Transverse colon (tissue), 4 donors: ENCODE measurements at regions not wholly inside any gene's neighbourhood (a gene's known extent, or its start where the extent isn't known, plus 50 kb on each side); places are given as distances from the start of the nearest gene placed in this dataset.

Experiments
- CTCF ChIP-seq, 5 experiments: fragments of 200-600 bp in 3 of 5; fragments of 450-650 bp in 2 of 5; sonication (generic) in 3 of 5; IDR thresholded peaks; 1 replicate in 2 of 5; 2 replicates in 3 of 5; pipeline ENCODE4 v1.5.1; 2016 to 2017; ENCODE audit warnings: antibody characterized with exemption in 5 of 5, inconsistent platforms in 3 of 5, mild to moderate bottlenecking in 2 of 5, moderate library complexity in 1 of 5
- POLR2A ChIP-seq: fragments of 450-650 bp; IDR thresholded peaks from one replicate; pipeline ENCODE4 v1.6.1; 2016; ENCODE audit warnings: antibody characterized with exemption, mild to moderate bottlenecking, moderate library complexity
- POLR2AphosphoS5 ChIP-seq, 3 donors: sonication (generic); formaldehyde crosslinking; IDR thresholded peaks; one replicate each; pipeline ENCODE4 v1.6.1; 2016; ENCODE audit warnings: antibody characterized with exemption in 3 of 3

DNA sequence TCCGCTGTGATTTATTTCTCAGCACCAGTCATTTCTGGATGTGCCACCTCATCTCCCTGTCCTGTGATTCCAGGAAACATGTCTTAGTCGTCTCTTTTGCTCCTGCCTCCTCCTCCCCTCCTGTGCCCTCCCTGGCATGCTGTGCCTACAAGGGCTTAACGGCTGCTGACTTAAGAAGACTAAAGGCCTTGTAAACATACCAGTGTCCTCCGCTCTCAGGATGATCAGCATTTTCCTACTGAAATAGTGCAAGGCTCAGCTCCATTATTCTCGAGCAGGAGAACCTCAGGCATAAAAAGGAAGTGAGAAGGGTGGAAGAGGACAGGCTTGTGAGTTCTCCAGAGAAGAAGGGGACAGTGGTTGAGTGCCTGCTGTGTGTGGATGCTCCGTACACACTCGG, 61.6 kb upstream of the RUNX3 start:
- TF ChIP-seq CTCF (IDR thresholded peaks at IDR 0.05) (no peak), POLR2A (no peak), POLR2AphosphoS5 (IDR thresholded peaks at IDR 0.05) (no peak)
